HAP-1 (cell line): ENCODE measurements at regions not wholly inside any gene's neighbourhood (a gene's known extent, or its start where the extent isn't known, plus 50 kb on each side); places are given as distances from the start of the nearest gene placed in this dataset.

ENCODE experiments used
- DNase-seq, 2 experiments: peaks; one replicate each; pipeline ENCODE4 v3.0.0-alpha.2; 2016 to 2020; ENCODE audit warnings: low spot score in 2 of 2
- H3K27me3 ChIP-seq: fragments of 250-450 bp; sonication (Bioruptor Pico); 2 replicates; pipeline ENCODE4 v1.5.1; 2020; ENCODE audit warnings: low read depth, mild to moderate bottlenecking, moderate library complexity
- H3K36me3 ChIP-seq: fragments of 250-450 bp; sonication (Bioruptor Pico); replicated peaks from 2 replicates; pipeline ENCODE4 v1.5.1; 2020; ENCODE audit warnings: mild to moderate bottlenecking
- H3K4me1 ChIP-seq: fragments of 250-450 bp; sonication (Bioruptor Pico); 2 replicates; pipeline ENCODE4 v1.5.1; 2020; ENCODE audit warnings: mild to moderate bottlenecking
- H3K4me3 ChIP-seq: fragments of 250-450 bp; sonication (Bioruptor Pico); 2 replicates; pipeline ENCODE4 v1.5.1; 2020; ENCODE audit warnings: mild to moderate bottlenecking, moderate library complexity
- H3K9me3 ChIP-seq: fragments of 250-450 bp; sonication (Bioruptor Pico); 2 replicates; pipeline ENCODE4 v1.5.1; 2020; ENCODE audit warnings: mild to moderate bottlenecking, moderate library complexity
- in situ Hi-C: fragments of 300-500 bp; cut with MboI; formaldehyde crosslinking; loops from 3 replicates; pipeline ENCODE4 v1.14.3; 2020; ENCODE audit warnings: low sequenced_read_pairs, inconsistent platforms, mixed read lengths

GRCh38 chr3:106587551-106587950, 718.7 kb upstream of the CBLB start:
- DNase-seq = no peak
- Histone ChIP-seq H3K27me3 (no peaks in the 10 kb centered on the region; the same call in 1 of the 2 replicates), H3K4me1 (no peaks in the 10 kb centered on the region), H3K9me3 (no peaks in the 10 kb centered on the region), H3K36me3 (no peaks in the 10 kb centered on the region), H3K4me3 (no peak overlapping the region)
- in situ Hi-C loops = no loop called here

GRCh38 chr3:106588739-106589138, 719.9 kb upstream of the CBLB start:
- Histone ChIP-seq H3K9me3 (no peaks in the 10 kb centered on the region), H3K4me3 (no peak overlapping the region), H3K36me3 (no peaks in the 10 kb centered on the region), H3K4me1 (no peaks in the 10 kb centered on the region), H3K27me3 (no peaks in the 10 kb centered on the region; the same call in 1 of the 2 replicates)
- in situ Hi-C loops = no loop called here
- DNase-seq = no peak

- Histone ChIP-seq H3K9me3 (no peaks in the 10 kb centered on the region), H3K27me3 (no peaks in the 10 kb centered on the region; the same call in 1 of the 2 replicates), H3K4me3 (no peak overlapping the region), H3K36me3 (no peaks in the 10 kb centered on the region), H3K4me1 (no peaks in the 10 kb centered on the region)
- in situ Hi-C loops = no loop called here
- DNase-seq = no peak
Observed at GRCh38 chr3:106589311-106589942, 720.6 kb upstream of the CBLB start.

GRCh38 chr3:106590216-106590615, 721.4 kb upstream of the CBLB start:
- in situ Hi-C loops = no loop called here
- DNase-seq = no peak
- no peaks in the 10 kb centered on the region; the same call in 1 of the 2 replicates for H3K27me3 ChIP-seq

DNA sequence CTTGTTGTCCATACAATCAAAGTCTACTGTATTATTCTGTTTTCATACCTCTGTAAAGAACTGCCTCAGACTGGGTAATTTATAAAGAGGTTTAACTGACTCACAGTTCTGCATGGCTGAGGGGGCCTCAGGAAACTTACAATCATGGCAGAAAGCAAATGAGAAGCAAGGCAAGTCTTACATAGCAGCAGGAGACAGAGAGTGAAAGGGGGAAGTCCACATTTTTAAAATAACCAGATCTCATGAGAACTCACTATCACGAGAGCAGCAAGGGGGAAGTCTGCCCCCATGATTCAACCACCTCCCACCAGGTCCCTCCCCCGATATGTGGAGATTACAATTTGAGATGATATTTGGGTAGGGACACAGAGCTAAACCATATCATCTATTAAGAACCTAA, 724.6 kb upstream of the CBLB start:
- Histone ChIP-seq H3K27me3 (no peaks in the 10 kb centered on the region; the same call in 1 of the 2 replicates), H3K36me3 (no peaks in the 10 kb centered on the region), H3K4me3 (no peak overlapping the region), H3K9me3 (no peaks in the 10 kb centered on the region), H3K4me1 (no peaks in the 10 kb centered on the region)
- DNase-seq = no peak
- in situ Hi-C loops = no loop called here

More at GRCh38 chr3:106590216-106590615, 721.4 kb upstream of the CBLB start:
- Histone ChIP-seq H3K4me3 (no peak overlapping the region), H3K9me3 (no peaks in the 10 kb centered on the region), H3K4me1 (no peaks in the 10 kb centered on the region), H3K36me3 (no peaks in the 10 kb centered on the region)

- in situ Hi-C loops = no loop called here
- DNase-seq = peak; percentile 31 to 68
- no peaks in the 10 kb centered on the region for H3K27me3 ChIP-seq
- no peaks in the 10 kb centered on the region for H3K36me3 ChIP-seq
- no peaks in the 10 kb centered on the region for H3K9me3 ChIP-seq
- no peaks in the 10 kb centered on the region for H3K4me1 ChIP-seq
- no peak overlapping the region for H3K4me3 ChIP-seq
Observed at GRCh38 chr3:106609666-106610301, 741.0 kb upstream of the CBLB start.

- Histone ChIP-seq H3K9me3 (no peaks in the 10 kb centered on the region), H3K4me1 (no peaks in the 10 kb centered on the region), H3K27me3 (no peaks in the 10 kb centered on the region), H3K36me3 (no peaks in the 10 kb centered on the region), H3K4me3 (no peak overlapping the region)
- DNase-seq = no peak
- in situ Hi-C loops = no loop called here
Observed at GRCh38 chr3:106610362-106610959, 741.6 kb upstream of the CBLB start.

GRCh38 chr3:106611116-106611515, 742.3 kb upstream of the CBLB start:
- H3K36me3 ChIP-seq = no peaks in the 10 kb centered on the region
- in situ Hi-C loops = no loop called here
- H3K27me3 ChIP-seq = no peaks in the 10 kb centered on the region
- DNase-seq = no peak
- no peaks in the 10 kb centered on the region for H3K4me1 ChIP-seq
- no peaks in the 10 kb centered on the region for H3K9me3 ChIP-seq
- H3K4me3 ChIP-seq = no peak overlapping the region

GRCh38 chr3:106611841-106612240, 743.0 kb upstream of the CBLB start:
- no peak overlapping the region for H3K4me3 ChIP-seq
- in situ Hi-C loops = no loop called here
- no peaks in the 10 kb centered on the region for H3K27me3 ChIP-seq
- H3K36me3 ChIP-seq = no peaks in the 10 kb centered on the region
- no peak for DNase-seq
- H3K4me1 ChIP-seq = no peaks in the 10 kb centered on the region
- no peaks in the 10 kb centered on the region for H3K9me3 ChIP-seq

GRCh38 chr3:106616556-106616955, 747.7 kb upstream of the CBLB start:
- Histone ChIP-seq H3K27me3 (no peaks in the 10 kb centered on the region), H3K4me3 (no peak overlapping the region), H3K9me3 (no peaks in the 10 kb centered on the region), H3K4me1 (no peaks in the 10 kb centered on the region), H3K36me3 (no peaks in the 10 kb centered on the region)
- in situ Hi-C loops = no loop called here
- no peak for DNase-seq

- in situ Hi-C loops = no loop called here
- no peaks in the 10 kb centered on the region for H3K4me1 ChIP-seq
- no peak for DNase-seq
Observed at GRCh38 chr3:106617276-106617675, 748.5 kb upstream of the CBLB start.

DNA sequence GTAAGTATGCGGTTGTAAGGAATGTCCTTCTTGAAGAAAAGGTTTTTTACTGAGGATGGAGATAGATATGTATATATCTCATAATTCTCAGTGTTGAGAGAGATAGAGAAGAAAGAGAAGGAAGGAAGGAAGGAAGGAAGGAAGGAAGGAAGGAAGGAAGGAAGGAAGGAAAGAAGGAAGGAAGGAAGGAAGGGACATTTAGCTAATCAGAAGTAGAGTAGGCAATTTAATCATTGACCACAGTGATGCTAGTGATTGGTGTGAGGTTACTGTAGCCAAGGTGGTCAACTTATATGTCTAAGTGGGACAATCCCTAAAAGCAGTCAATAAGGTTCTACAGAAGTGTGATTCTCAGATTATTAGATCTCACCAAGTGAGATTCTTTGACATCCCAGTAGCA, 751.8 kb upstream of the CBLB start:
- in situ Hi-C loops = no loop called here
- H3K4me1 ChIP-seq = no peaks in the 10 kb centered on the region
- no peaks in the 10 kb centered on the region for H3K36me3 ChIP-seq
- no peak for DNase-seq
- H3K9me3 ChIP-seq = no peaks in the 10 kb centered on the region
- H3K27me3 ChIP-seq = no peaks in the 10 kb centered on the region
- H3K4me3 ChIP-seq = no peak overlapping the region

More at GRCh38 chr3:106617276-106617675, 748.5 kb upstream of the CBLB start:
- H3K9me3 ChIP-seq = no peaks in the 10 kb centered on the region
- no peaks in the 10 kb centered on the region for H3K36me3 ChIP-seq
- H3K27me3 ChIP-seq = no peaks in the 10 kb centered on the region
- no peak overlapping the region for H3K4me3 ChIP-seq

DNA sequence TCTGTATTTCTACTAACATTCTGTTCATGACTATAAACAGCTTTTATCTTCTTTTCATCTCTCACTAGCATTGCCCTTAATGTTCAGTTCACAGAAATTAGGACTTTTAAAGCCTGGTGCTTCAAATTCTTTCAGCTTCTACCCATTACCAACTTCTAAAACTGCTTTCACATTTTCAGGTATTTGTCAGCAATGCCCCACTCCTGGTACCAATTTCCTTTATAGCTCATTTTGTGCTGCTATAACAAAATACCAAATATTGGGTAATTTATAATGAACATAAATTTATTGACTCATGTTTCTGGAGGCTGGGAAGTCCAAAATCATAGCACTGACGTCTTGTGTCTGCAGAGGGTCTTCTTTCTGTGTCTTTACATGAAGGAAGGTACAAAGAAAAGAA, 753.1 kb upstream of the CCDC54 start:
- in situ Hi-C loops = no loop called here
- H3K27me3 ChIP-seq = no peaks in the 10 kb centered on the region
- H3K9me3 ChIP-seq = no peaks in the 10 kb centered on the region
- H3K4me1 ChIP-seq = no peaks in the 10 kb centered on the region
- H3K36me3 ChIP-seq = no peaks in the 10 kb centered on the region
- DNase-seq = no peak
- no peak overlapping the region for H3K4me3 ChIP-seq

DNA sequence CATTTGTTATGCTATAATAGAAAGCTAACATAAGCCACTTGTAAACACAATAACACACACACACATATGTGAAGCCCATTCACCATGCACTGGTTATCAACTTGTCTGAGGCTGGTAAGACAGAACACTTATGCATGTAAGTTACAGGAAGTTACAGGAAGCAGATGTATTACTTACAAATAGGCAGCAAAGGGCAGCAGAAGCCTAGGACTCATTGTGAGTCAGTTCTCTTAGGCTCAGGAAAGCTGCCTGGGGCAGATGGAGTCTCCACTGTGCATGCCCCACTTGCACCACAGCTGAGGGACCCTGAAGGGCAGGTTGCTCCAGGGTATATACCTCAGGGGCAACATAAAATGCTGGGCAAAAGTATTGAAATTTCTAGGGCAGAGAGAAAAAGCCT, 748.8 kb upstream of the CCDC54 start:
- Histone ChIP-seq H3K9me3 (no peaks in the 10 kb centered on the region), H3K27me3 (no peaks in the 10 kb centered on the region), H3K4me3 (no peak overlapping the region), H3K36me3 (no peaks in the 10 kb centered on the region), H3K4me1 (no peaks in the 10 kb centered on the region)
- in situ Hi-C loops = no loop called here
- DNase-seq = no peak
